Spinal cord (tissue), 10 donors: ENCODE measurements at regions not wholly inside any gene's neighbourhood (a gene's known extent, or its start where the extent isn't known, plus 50 kb on each side); places are given as distances from the start of the nearest gene placed in this dataset. TPM values are rescaled to one million over a fixed set of nuclear protein-coding genes. Genes with fewer than 3 reads are reported as not detected.
"Not testable (repeated sequence)": the region's sequence is repeated elsewhere in the genome, so short reads cannot be mapped to it uniquely, and the experiment has no call there.

Experiments used
- DNase-seq, 6 donors: peaks; one replicate each; pipeline versions ENCODE4 v3.0.0 to v3.0.0-alpha.2; 2013 to 2015; ENCODE audit warnings: low spot score in 6 of 6, low read depth in 4 of 6
- H3K27ac ChIP-seq: one replicate; pipeline ENCODE4 v1.5.1; 2013; ENCODE audit warnings: low read depth, low read length, control low read depth
- H3K27me3 ChIP-seq: one replicate; pipeline ENCODE4 v1.6.1; 2013; ENCODE audit warnings: low read length; ENCODE audit not compliant: control insufficient read depth, insufficient read depth
- H3K36me3 ChIP-seq: one replicate; pipeline ENCODE4 v1.6.1; 2013; ENCODE audit warnings: low read length; ENCODE audit not compliant: control insufficient read depth, insufficient read depth
- H3K4me1 ChIP-seq: one replicate; pipeline ENCODE4 v1.6.1; 2013; ENCODE audit warnings: low read length; ENCODE audit not compliant: control insufficient read depth, insufficient read depth
- H3K4me3 ChIP-seq: one replicate; pipeline ENCODE4 v1.5.1; 2013; ENCODE audit warnings: low read depth, low read length, control low read depth
- H3K9me3 ChIP-seq: one replicate; pipeline ENCODE4 v1.6.1; 2013; ENCODE audit warnings: low read length; ENCODE audit not compliant: control insufficient read depth, insufficient read depth
- WGBS: methylation state at CpG from one replicate; pipeline ENCODE4 v1.1.5; 2013; ENCODE audit warnings: missing lambda C conversion rate; ENCODE audit not compliant: insufficient coverage; 5-methylcytosine and 5-hydroxymethylcytosine counted together
- small RNA-seq: library from RNA; depleted of rRNA; stranded (forward); fragments of <200 nt; gene quantifications from one replicate; pipeline ENCODE3, GENCODE V24; 2014; ENCODE audit warnings: low replicate concordance
- donor health status: healthy.

DNA sequence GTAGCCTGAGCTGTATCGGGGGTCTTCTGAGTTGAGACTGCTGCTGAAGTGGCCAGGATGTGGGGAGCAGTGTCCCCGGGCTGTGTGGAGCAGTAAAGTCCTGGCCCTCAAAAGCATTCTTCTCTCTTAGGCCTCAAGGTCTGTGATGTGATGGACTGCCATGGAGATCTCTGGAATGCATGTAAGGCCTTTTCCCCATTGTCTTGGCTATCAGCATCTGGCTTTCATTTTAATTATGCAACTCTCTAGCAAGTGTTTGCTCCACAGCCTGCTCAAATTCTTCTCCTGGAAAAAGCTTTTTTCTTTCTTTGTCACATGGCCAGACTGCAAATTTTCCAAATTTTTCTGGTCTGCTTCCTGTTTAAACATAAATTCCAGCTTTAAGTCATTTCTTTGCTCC is 229.3 kb downstream of the POTEH start:
- not testable (repeated sequence) for H3K27me3 ChIP-seq, H3K27ac ChIP-seq, H3K9me3 ChIP-seq, DNase-seq, H3K36me3 ChIP-seq, H3K4me1 ChIP-seq, H3K4me3 ChIP-seq
- no CpG with 5 or more reads among the region's 2 CpGs for WGBS

DNA sequence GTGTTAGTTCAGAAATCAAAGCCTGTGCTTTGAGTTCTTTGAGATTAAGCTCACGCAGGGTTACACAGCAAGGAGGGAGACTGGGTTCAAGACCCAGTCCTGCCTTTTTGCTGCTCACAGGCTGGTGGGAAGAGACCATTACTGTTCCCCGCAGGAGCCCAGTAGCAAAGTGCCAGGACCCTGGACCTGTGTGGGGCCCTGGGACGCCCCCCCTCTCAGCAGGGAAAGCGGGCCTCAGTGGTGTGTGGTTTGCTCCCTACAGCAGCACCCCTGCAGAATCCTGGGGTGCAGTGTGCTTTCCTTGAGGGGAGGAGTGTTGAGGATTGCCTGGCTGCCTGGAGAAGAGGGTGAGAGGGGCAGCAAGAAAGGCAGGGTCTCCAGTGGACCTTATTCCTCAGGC is 231.1 kb downstream of the POTEH start:
- not testable (repeated sequence) for DNase-seq, H3K4me3 ChIP-seq, H3K27ac ChIP-seq, H3K4me1 ChIP-seq, H3K9me3 ChIP-seq, H3K27me3 ChIP-seq, H3K36me3 ChIP-seq
- WGBS, result 60% methylated on average over 1 of the region's 4 CpGs

DNA sequence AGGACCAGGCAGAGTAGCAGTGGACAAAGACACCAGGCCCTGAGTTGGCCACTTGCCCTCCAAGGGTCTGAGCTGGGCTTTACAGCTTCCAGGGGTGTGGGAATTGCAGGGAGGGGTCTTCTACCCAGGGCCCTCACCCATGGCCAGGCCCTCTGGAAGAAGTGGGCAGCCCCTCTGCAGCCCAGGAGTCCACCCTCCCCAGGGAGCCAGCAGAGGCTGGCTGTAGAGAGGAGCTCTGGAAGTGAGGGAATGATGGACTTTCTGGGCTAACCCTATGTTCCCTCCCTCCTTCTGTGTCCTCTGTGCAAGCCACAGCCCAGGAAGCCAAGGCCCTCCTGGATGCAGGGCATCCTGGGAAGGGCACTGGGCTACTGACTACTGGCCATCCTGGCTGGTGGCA is 232.3 kb downstream of the POTEH start:
- not testable (repeated sequence) for H3K9me3 ChIP-seq, H3K4me3 ChIP-seq, DNase-seq, H3K36me3 ChIP-seq, H3K4me1 ChIP-seq, H3K27ac ChIP-seq, H3K27me3 ChIP-seq

DNA sequence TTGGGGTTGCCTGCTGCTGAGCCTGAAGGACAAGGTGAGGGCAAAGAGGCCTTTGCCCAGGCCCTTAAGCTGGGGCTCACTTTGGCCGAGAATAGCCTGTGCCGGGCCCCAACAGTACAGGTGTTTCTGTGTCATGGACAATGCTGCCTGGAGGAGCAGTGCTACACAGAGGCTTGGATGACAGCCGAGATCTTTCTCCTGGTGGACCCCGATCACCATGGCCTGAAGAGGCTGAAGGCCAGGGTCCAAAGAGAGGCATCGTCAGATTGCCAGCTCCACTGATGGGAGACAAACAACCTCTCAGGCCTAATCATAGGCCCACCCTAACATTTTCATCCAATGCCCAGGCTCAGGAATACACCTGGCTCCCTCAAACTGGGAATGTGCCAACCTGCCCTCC is 232.8 kb downstream of the POTEH start:
- WGBS, result no CpG with 5 or more reads among the region's 5 CpGs
- DNase-seq, H3K9me3 ChIP-seq, H3K27ac ChIP-seq, H3K4me1 ChIP-seq, H3K36me3 ChIP-seq, H3K27me3 ChIP-seq, H3K4me3 ChIP-seq: not testable (repeated sequence)

DNA sequence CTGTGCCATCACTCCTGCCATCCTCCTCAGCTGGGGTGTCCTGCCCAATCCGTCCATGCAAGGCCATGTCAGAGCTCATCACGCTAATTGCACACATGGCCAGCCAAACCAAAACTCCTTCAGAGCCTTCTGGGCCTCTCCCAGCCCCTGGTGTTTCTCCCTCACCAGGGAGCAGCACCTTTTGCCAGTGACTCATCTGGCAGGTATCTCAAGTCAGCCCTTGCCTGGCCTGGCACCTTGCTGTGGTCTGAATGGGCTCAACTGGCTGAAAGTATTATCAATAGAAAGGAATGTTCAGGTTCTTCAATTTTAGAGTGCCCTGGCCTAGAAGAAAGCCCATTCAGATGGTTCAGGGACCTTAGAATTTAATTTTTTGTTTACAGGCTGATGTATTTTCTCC is 235.0 kb downstream of the POTEH start:
- H3K27ac ChIP-seq, DNase-seq, H3K4me1 ChIP-seq, H3K27me3 ChIP-seq, H3K4me3 ChIP-seq, H3K36me3 ChIP-seq, H3K9me3 ChIP-seq: not testable (repeated sequence)
- no CpG with 5 or more reads among the region's 2 CpGs for whole genome bisulfite sequencing

DNA sequence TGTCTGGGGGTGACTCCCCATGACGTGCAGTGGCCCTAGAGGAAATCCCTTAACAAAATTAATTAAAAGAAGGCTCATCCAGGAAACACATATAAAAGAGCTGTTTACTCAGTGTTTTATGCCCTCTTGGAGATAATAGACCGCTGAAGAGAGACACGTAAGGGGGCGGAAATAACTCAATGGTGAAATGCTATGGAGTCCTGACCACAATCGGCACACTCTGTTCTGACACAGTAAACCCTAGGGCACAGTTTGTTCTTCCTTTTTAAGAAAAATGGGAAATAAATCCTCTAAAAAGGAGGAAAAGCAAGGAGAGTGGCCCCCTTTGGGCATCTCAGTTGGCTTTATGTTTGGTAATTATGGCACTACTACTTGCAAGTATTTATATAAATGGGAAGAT is 237.3 kb downstream of the POTEH start:
- H3K4me3 ChIP-seq, H3K36me3 ChIP-seq: not testable (repeated sequence)
- no CpG with 5 or more reads among the region's 5 CpGs for WGBS

More for the DNA sequence above, 237.3 kb downstream of the POTEH start:
- not testable (repeated sequence) for H3K27ac ChIP-seq, H3K9me3 ChIP-seq, H3K4me1 ChIP-seq, H3K27me3 ChIP-seq, DNase-seq

Small RNA genes in the stretch of these regions (small RNA-seq; reads per million reads assigned to genes)
- gene AP000522.1, result not detected
